CD4-positive, alpha-beta T cell treated with Interleukin-17A for 4 hours (primary cell): ENCODE measurements at regions not wholly inside any gene's neighbourhood (a gene's known extent, or its start where the extent isn't known, plus 50 kb on each side); places are given as distances from the start of the nearest gene placed in this dataset.
"Not testable (repeated sequence)": the region's sequence is repeated elsewhere in the genome, so short reads cannot be mapped to it uniquely, and the experiment has no call there.

ENCODE experiments used
- DNase-seq: peaks from one replicate; pipeline ENCODE4 v3.0.0-alpha.2; 2020; ENCODE audit warnings: mixed read lengths

DNA sequence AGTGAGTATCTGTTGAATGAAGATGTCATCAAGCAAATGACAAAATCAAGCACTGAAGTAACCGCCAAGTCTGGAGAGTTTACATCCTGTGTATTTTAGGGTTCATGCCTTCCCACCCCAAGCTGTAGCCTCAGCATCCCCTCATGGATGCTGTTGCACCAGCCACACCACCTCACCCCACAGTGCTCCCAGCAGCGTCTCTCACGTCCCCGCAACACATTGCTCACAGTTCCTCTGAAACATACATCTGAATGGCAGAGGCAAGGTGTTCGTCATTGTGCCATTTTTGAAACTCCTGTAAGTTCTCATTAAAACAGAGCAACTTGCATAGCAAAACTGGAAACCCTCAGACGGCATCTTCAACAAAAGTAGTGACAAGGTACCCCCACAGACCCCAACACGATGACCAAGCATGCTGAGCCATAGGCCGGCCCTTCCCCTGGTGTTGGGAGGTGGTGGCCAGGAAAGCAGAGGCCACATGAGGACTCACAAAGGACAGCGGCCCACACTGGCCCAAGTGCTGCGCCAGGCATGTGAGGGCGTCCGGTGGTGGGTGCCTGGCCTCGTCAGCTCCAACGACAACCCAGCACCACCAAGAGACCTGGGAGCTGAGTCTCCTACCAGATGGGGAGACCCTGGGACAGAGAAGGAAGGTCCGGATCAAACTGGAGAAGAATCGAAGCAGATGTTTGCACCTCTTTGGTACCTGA, 456.5 kb downstream of the EIPR1 start:
- no peak for DNase-seq

DNA sequence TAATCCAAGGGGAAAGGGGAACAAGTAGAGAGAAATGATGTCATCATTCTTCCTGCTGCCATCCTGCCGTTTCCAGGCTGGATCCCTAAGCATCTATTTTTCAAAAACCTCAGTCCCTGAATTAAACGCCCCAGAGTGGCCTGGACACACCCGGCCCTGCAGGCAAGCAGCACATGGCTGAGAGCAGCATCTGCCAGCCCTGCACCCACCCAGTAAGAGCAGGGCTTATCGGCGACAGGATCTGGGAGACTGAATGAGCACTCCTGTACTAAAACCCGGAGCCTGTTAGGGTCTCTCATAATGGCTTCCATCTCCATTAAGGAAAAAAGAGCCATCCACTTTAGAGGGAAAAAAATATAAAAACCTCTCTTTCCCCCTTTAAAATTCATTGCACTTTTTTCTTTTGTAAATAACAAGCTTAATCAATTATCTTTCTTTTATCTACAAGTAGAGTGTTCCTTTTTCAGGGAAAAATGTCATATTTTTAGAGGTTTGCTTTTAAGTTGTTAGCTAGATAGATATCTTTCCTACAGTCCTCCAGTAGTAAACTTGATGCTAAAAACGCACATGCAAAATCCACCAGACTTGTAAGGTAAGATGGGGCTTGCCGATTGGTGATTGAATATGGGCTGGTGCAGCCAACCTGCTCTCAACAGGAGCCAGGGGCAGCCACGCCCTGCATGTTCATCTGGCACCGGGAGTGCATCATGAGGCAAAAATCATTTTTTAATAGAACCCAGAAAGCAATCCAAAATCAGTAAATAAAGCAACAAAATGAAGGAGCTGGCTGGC, 457.8 kb downstream of the EIPR1 start:
- DNase-seq, result no peak

DNA sequence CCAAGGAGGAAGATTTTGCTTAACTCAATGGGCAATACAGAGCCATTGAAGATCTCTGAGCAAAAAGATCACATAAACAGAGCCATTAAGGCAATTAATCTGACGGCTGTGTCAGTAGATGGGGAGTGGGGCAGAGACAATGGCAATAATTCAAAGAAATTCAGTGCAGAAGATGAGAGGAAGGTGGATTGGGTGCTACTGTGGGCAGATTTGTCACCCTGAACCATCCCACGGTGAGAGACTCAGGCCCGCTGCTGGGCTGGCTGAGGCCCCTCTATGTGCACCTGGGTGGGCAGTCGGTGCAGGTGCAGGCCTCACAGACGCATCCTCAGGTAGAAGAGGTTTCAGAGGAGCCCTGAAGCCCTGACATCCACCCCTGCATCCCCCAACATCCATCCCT, 458.6 kb downstream of the EIPR1 start:
- no peak for DNase-seq

DNA sequence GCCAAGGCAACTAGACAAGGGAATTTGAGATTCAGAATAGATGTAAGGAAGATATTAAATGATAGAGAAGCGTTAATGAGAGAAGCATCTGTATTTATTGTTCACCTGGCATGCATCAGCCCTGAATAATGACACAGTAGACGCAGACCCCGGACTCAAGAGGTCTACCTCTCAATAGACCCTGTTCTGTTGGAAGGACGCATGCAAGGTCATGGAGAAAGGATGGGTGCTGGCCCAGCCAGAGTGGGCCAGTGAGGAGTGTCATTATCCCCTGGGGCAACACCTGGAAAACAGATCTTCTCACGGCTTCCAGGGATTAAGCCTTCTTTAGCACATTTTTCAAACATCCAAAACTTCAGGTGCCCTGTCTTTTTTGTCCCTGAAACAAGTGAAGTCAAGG, 461.0 kb downstream of the EIPR1 start:
- no peak for DNase-seq

DNA sequence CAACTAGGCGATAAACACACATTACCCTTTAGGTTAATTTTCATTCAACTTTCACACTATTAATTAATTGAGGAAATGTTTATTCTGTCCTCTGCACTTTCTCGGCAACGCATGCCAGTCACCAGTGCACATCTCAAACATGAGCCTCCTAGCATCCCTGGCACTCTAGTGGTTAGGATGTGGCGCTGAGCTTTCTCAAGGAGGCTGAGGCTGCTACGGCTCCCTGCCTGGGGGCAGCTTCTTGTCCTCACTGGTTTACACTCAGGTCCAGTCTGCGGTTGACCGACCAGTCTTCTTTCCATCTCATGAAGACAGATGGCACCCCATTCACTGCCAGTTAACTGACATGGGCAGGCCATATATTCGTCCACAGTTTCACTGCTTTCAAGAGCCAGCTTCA, 463.4 kb downstream of the EIPR1 start:
- no peak for DNase-seq

DNA sequence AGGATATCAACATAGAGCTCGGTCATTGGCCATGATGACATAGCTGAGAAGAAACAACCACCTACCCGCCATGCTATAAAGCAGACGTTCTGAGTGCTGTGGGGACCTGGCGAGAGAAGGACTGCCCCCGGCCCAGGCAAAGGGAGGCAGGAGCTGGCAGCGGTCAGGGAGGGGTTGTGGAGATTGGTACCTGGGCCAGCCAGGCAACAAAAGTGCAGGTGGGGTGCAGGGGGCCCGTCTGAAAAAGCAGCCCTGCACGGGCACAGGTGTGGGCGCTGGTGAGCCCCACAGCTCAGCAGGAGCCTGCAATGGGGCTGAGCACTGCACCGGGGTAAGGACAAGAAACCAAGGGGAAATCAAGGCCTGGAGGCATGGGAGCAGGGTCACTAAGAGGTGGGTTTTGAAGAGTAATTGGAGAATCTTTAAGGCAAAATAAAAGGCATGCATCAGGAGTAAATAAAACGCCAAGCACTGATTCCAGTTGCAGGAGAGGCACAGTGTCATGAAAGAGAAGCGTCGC, 464.0 kb downstream of the EIPR1 start:
- DNase-seq, result no peak

DNA sequence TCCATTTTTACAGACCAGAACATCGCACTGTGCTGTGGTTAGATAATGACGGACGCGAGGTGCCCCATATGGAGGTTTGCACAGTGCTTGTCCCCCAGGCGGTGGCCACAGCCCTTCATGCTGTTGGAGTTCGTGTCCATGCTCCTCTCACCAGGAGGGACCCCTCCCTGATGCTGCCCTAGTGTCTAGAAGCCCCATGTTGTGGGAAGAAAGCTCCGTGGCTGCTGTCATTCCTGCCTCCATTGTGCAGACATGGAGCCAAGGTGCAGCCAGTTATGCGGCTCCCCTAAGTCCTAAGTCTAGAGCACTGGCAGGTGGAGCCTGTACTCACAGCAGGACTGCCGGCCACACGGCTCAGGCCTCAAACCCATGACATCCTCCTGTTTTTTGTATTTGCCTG, 464.9 kb downstream of the EIPR1 start:
- no peak for DNase-seq

DNA sequence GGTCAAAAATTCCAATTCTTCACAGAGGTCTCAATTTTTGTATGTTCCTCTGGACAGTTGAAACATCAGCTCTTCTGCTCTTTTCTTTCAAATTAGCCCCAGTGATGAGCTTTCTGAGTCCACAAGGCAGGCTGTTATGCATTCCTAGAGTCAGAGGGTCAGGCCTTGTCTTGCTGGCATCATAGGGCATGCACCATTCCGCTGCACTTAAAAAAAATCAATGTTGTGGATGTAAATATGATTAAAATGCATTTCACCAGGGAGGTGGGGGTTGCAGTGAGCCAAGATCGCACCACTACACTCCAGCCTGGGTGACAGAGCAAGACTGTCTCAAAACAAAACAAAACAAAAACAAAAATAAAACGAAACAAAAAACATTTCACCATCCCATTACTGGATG, 465.3 kb downstream of the EIPR1 start:
- no peak for DNase-seq

DNA sequence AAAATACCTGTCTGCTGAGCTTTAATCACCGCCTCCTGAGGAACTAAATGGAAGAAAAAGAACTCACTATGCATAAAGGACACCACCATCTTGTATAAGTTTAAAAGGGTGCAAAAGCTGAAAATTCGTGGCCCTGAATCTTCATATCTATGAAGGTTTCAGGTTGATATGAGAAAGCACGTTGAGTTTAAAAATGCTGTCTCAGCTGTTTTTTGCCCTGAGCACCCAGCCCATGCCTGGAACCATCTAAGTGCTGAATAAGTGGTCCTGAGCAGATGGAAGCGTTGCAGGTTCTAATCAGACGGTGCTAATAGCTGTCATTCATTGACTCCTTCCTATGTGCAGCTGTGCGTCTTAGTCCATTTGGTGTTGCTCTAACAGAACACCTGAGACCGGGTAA, 467.4 kb downstream of the EIPR1 start:
- no peak for DNase-seq

DNA sequence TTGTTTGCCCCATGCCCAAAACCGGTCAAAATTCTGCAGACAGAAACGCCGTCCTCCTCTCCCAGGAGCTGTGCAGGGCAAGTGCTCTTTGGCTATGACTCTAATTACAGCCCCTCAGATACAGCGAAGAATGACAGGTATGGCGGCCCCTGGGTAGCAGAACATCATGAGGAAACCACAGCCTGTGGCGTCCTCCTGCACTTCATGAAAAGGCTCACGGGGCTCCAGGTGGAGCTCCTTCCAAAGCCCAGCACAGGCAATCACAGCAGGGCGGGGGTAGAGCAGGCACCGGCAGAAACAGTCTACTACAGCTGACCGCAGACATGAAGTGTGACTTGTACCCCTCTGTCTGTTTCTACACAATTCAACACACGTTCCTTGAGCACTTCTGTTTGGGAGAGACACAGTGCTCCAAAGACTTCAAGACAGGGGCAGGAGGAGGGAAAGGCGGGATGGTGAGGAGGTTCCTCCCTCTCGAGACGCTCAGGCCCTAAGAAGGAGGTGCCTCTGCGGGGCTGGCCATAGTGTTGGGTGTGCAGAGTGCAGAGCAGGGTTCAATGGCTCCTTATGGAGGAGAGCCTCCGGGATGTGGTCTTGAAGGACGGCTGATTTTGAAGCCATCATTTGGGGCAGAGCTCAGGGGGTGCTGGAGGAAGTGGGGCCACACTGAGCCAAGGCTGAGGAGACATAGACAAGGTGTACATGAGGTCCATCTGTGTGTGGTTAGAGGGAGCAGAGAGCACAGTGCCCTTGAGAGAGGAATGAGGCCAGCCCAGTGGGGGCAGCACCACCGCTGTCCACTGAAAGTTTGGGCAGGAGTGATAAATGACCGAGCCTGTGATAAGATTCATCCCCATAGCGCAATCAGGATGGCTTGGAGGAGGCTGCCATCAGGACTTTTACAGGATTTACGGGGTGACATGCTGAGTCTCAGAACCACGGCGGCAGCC, 468.3 kb downstream of the EIPR1 start:
- DNase-seq, result no peak

DNA sequence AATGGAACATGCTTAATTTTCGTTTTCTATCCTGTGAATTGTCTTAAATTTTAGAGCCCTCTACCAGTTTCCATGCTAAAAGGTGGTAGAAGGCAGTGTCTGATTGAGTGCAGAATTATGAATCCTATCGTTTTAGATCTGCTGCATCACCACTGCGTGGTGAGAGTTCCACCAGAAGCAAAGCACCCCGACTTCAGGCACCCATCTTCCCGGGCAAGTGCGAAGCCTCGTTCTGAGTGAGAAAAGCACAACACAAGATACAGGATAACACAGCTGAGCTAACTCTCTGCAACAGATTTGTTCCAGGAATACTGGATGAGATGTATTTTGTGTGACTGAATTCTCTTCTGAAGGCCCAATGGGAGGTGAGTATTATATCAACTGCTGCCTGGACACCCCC, 471.5 kb downstream of the EIPR1 start:
- DNase-seq, result no peak

DNA sequence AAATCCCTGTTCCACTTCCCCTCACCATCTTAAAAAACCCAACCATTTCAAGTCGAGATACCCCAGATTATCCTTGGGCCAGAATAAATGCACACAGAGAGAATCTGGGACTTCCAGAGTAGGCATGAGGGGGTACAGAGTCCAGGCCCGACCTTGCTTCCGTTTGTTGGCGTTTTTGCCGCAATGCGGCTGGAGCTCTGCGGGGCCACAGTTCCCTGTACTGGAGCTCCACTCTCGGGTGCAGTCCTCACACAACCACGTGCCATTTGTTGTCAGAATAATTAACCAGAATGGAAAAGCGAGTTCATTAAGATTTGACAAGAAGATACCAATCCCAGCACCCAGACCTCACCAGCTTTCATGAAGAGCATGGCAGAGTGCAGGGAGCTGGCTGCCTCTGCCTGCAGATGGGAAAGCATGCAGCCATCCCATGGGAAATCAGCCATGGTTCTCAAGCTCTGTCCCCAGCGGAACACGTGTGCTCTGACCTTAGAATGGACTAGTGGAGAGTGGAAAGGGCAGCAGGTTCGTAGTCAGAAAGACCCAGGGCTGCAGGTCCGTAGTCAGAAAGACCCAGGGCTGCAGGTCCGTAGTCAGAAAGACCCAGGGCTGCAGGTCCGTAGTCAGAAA, 472.8 kb downstream of the EIPR1 start:
- DNase-seq, result no peak

DNA sequence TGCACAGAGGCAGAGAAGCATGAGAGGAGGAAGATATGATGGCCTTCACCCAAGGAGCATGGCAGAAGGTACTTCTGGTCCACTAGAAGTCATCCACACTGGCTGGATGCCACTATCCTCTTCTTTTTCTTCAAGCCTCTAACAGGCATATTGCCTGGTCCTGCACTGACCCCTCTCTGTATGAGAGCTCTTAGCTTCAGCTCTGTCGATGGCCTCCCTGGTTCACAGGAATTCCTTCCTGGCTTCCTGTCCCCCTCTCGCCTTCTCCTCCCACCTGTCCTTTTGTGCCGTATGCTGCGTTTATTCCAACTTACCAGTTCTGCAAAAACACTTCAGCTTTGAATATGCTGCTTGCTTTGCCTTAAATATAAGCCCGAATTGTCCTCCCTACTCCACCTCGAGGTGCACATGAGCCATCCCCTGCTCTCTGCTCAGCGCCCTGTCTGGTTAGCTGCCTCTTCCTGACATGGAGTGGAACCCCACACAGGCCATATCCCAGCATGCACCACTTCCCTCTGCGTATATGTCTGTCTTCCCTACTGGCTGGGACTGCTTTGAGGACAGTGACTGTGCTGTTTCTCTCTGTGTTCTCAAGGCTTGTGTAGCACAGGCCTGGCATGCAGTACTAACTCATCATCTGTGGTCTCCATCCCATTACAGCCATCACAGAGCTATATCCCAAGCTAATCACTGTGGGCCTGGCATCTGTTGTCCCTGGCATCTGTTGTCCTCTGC, 474.9 kb downstream of the EIPR1 start:
- DNase-seq, result no peak

DNA sequence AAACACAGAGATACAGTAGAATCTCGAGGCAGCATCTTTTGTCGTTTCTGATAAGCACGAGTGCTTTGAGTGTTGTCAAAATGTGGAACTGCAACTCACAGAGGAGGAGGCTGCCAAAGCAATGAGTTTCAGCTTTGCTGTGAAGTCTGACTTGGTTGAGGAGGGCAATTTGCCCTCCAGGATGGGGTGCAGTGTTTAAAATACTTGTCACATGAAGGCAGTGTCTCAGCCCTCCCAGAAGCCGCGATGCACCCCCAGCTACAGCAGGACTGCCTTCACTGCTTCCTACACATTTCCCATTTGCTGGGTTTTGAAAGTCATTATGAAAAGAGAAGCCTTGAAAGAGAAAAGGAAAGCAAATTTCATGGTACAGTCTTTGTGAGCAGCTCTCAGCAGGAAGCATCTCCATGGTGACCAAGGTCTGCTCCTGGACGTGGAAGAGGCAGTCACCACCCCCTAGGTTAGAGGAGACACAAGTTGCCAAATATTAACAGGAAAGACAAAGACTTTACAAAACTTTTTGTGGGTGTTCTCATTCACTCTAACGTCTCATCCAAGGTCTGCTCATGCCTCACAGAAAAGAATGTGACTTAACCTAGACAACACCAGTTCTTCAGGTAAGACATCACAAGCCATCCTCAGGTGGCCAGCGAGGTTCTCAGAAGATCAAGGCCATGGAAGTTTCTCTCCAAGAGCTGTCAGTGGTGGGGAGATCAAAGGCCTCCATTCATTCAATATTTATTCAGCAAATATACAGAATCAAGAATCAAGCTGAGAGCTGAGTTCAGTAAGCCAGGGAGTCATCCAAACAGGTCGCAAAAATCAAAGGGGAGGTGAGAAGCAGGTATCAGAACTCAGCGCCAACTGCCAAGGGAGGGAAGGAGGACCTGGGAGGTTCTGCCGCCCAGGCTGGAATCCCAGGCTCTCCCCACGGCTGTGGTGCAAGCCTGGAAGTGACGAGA, 476.0 kb downstream of the EIPR1 start:
- DNase-seq, result no peak

DNA sequence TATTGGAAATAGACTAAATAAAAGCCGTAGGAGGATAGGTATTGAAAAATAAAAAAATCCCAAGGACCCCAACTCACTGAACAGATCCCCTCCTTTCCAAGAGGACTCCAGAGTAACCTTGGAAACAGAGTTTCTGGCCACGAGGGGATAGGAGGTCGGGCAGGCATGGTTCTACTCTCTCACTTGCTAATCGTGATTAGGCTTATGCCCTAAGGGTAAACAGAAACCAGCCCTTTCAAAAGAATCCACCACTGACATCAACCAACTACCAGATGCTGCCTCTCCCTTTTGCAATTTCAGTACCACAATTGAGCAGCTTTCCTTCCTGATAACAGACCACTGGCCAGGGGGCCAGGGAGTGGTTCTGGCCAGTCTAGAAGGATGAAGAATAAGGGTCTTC, 477.8 kb downstream of the EIPR1 start:
- no peak for DNase-seq

DNA sequence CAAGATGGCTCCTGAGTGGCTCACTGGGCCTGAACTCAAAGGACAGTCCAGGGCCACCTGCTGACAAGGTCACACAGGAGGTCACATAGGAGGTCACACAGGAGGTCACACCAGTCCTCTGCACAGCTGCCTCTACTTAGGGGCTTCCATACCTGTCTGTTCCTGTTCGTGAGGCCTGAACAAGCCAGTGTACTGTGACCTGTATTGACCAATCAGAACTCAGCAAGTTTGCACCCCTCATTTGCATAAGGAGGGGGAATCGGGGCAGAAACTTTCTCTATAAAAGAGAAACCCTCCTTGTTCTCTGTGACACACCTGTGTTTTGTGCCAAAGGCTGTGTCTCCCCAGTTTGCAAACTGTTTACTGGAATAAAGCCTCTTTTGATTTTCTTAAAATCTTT, 478.9 kb downstream of the EIPR1 start:
- no peak for DNase-seq

DNA sequence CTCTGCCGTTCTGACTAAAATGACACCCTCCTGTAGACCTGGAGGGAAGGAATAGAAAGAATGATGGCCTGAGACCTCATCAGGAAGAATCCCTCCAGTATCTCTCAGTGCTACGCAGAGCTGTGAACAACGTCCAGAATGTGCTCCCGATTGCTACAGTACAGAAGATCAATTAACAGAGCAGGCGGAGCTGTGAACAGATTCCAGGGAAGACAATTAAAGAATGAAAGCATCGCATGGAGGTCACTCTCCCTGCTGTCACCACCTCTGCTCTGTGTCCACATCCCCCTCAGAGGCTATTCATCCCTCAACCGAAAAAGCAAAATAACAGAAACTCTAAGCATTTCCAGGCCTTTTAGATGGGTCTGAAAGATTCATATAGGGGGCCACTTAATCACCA, 481.0 kb downstream of the EIPR1 start:
- no peak for DNase-seq

DNA sequence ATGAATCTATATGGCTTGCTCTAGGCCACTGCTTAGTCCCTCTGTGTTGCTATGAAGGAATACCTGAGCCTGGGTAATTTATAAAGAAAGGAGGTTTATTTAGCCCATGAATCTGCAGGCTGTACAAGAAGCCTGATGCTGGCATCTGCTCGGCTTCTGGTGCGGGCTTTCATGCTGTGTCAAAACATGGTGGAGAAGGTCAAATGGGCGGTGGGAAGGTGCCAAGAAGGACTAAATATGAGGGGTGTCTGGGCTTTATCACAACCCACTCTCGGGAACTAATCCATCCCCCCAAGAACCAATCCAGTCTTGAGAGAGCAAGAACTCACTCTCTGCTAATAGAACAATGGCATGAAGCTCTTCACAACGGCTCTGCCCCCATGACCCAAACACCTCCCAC, 481.6 kb downstream of the EIPR1 start:
- no peak for DNase-seq

DNA sequence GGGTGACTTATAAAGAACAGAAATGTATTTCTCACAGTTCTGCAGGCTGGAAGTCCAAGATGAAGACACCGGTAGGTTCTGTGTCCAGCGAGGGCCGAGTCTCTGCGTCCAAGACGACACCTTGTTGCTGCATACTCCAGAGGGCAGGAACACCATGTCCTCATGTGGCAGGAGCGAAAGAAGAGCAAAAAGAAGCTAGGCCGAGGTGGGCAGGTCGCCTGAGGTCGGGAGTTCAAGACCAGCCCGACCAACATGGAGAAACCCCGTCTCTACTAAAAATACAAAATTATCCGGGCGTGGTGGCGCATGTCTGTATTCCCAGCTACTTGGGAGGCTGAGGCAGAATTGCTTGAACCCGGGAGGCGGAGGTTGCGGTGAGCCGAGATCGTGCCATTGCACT, 483.6 kb downstream of the EIPR1 start:
- not testable (repeated sequence) for DNase-seq

DNA sequence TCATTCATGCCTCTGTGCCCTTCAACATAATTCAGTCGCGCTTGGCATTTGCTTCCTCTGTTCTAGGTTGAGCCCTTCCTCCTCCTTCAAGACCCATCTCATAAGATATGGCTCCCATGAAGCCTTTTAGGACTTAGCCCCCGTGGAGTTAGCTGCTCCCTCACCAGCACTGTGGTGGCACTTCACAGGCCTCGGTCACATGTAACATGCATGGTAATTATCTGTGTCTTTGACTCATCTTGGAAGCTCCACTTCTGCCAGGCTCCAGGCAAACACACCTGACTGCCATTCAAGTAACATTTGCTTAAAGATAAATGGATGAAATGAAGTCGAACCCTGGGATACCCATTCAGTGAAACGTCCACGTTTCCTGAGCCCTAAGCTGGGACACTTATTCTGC, 484.7 kb downstream of the EIPR1 start:
- DNase-seq, result no peak

DNA sequence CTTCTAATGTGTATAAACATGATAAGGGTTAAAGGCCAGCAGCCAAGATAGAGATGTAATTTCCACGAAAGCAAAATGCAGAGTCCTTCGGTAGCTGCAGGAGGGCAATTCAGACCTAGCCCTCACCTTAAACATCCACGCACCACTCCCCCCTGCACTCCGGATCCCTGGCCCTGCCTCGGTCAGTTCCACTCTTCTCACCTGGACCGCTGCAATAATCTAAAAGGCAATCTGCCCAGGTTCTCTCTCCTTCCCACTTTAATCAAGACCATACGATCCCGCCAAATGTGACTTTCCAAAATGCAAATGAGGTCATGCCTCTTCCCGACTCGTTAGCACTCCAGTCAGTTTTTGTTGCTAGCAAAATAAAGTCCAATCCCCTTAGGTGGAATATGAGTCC, 485.2 kb downstream of the EIPR1 start:
- DNase-seq, result no peak
